CD4-positive, alpha-beta T cell treated with Interferon gamma for 1 hour (primary cell): ENCODE measurements at regions not wholly inside any gene's neighbourhood (a gene's known extent, or its start where the extent isn't known, plus 50 kb on each side); places are given as distances from the start of the nearest gene placed in this dataset.

Source experiments
- DNase-seq: peaks from one replicate; pipeline ENCODE4 v3.0.0-alpha.2; 2020

DNA sequence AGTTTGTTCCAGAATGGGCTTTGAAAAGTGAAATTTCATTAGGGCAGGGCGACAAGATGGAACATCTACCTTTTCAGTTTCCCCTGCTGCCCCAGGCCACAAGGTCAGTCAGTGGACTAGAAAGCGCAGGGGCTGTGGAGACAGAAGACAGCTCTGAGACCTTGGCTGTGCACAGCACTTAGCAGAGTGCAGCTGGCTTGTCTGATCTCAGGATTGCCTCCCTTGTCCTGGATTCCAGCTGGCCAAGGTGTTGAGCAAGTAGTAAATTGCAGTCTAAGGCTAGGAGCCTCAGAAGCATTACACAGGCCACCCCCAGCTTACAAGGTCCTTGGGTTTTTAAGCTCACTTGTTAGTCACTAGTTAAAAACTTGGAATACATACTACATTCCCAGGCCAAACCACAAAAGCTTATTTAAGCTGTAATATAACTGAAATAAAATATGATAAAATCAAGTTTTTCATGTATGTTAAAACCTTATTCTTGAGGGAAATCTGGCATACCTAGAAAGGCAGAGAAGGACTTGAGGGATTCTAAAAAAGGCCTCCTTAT is 67.3 kb upstream of the NPY start:
- no peak for DNase-seq

DNA sequence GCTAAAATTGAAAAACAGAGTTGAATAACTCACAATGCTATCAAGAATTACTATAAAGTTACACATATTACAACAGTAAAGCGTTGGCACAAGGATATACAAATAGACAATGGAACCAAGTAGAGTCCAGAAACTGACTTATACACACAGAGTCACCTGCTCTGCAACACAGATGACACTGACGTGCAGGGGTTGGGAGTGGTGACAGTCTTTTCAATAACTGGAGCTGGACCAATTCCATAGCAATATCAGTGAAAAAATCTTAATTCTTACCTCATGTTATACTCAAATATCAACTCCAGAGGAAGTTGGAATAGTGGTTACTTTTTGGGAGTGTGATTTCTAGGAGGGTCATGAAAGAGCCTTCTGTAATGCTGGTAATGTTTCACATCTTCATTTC is 62.5 kb upstream of the NPY start:
- DNase-seq, result no peak

DNA sequence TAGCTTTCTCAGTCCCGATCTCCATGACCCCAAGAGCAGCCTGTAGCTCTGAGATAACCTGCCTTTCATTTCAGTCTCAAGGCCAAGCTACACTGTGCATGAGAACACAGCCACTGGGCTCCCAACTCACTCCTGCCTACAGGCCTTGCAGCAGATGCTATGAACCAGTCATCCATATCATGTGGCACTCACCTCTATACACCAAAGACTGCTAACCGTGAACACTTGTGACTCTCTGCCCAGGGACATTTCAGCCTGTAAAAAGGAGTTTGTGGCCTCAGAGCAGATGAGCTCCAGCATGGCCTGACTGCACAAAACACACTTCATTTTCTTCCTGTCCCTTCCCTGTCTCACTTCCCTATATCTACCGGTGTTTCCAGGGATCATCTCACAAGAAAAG is 56.9 kb upstream of the NPY start:
- no peak for DNase-seq

DNA sequence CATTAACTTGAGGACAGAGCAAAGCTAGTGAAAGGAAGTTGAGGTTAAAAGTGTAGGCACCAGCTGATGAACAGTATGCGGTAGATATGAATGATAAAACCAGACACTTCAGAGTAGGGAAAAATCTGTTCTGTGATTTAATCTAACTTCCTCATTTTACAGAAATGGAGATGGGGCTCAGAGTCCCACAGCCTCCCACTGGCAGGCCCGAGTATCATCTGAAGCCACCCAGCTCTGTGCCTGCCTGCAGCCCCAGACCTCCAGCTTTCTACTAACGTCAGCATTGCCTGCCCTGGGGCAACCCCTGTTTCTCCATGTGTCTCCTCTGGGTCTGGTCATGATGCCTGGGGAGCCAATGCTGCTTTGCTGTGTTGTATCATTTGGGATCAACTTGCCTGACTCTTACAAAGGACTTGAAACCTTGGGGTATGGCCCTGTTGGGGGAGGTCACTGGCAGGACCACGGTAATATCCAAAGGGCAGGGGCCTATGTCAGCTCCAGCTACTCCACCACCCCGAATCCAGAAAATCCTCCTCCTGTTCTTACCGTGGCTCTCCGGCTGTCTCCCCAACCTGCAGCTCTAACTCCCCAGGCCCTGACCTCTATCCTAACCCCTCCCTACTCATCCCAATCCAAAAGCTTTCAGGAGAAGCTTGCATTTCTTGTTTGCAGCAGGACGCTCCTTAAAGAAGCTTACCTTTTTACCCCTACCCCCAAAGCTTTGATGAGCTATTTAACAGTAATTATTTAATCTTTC is 56.2 kb upstream of the NPY start:
- DNase-seq, result no peak

DNA sequence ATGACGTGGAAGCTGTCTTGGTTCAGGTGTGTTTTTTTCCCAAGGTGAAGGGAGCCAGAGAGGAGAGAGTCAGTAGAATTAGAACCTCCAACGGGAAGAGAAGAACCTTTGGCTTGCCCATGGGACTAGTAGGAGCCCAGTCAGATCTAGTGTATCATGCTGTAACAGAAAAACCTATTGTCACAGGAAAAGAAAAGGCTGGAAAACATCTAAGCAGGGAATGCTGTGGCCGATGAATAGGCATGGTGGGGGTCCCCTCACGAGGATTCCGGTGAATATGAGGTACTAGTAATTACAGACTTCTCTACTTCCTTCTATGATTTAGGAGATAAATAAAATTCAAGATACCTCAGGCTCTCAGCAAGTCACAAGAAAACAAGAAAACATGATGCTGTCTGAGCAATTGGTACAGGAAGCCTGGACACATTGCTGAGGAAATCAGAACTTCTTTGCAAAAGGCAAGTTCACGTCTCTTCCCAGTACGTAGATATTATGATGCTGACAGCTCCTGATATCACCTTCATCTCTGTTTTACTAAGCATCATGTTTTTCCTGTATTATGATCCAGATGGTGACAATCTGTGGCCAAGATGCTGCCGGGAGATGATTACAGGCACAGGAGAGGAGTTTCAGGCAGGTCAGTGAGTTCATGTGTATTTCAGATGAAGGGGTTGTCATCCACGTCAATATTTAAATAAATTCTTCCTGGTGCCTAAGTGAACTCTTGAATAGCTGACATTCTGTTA is 54.3 kb upstream of the NPY start:
- no peak for DNase-seq

DNA sequence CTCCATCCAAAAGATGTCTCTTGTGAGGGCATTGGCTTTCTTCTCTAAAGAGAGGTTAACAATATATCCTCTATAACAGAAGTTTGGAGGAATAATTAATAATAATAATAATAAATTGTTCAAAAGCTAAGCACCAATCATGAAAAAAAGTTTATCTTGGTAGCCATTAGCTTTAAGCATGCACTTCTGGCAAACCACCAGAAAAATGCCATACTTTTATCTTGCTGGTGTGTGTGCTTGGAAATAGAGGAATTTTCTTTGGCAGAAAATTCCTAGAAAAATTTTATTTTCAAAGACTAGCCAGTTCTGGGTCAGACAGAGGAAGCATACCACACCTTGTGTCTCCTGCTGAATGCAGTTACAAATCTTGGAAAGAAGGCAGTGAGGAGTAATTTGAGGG is 52.5 kb upstream of the NPY start:
- no peak for DNase-seq

DNA sequence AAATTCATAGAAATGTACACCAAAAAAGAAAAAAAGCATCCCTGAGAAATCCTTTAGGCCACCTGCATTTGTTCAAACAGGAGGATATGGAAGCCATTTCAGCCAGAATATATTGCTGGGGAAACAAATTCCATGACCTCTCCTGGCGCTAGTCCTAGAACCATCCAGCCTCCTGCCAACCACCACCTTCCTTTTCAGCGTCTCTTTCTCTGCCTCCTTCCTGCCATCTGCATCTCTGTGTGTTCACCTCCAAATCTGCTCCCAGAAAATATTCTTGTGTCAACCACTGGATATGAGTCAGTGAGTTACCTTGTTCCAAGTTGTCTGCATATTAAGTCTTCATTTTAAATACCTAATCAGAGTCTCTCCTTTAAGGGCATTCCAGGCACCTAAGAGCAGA is 50.6 kb upstream of the NPY start:
- DNase-seq, result no peak
